ENCODE measurements at regions not wholly inside any gene's neighbourhood (a gene's known extent, or its start where the extent isn't known, plus 50 kb on each side); places are given as distances from the start of the nearest gene placed in this dataset.
A peak's percentile ranks its signal among the peaks of the same experiment; 100 is the strongest.

DNA sequence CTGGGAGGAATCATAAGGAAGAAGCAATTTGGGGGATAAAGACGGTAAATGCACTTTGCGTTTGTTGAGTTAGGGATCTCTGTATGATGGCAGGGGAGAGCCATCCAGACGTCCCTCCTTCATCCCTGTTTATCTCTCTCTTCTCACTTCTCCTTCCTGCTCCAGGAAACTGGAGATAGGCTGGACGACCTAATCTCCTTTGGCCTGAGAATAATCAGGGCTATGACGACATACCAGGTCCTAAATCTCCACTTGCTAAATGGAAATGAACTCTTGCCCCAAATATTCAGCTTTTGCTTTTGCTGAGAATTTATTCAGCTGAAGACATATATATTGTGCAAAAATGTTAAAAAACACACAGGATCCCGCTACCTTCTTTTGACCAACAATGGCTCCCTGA, 182.9 kb upstream of the INHBA start:
- peaks cover 15% of the 10 kb centered on the region for H3K36me3 Mint-ChIP-seq (ENCODE audit: low read depth)
- H3K4me1 Mint-ChIP-seq: peaks cover 60% of the 10 kb centered on the region
- peaks cover 29% of the 10 kb centered on the region for H3K9me3 Mint-ChIP-seq
- no peak for DNase-seq
- intact Hi-C loops (cut with micrococcal nuclease): loop anchor here (10.0 kb wide), 2 partner anchors 181 to 1049 kb away; partner anchors contain the start of genes INHBA, MRPL32 and PSMA2
- no peaks in the 10 kb centered on the region for H3K27me3 Mint-ChIP-seq
- H3K4me3 Mint-ChIP-seq: no peak overlapping the region
- H3K27ac Mint-ChIP-seq: no peak overlapping the region

DNA sequence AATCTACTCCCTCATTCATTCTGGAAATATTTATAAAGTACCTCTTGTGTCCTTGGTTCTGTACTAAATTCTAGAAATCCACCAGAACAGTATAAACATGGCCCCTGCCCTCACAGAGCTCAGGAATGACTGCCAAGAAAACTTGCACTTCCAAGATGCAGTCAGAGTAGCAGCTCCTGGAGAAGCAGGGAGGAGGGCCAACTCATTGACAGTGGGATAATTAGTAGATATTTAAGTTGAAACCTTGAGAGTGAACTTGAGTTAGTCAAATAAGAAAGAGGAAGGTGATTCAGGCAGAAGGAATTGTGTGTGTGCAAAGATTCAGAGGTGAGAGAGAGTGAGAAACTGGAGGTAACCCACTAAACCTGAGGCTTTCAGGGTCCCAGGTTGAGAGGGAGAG, 182.2 kb upstream of the INHBA start:
- intact Hi-C loops (cut with micrococcal nuclease): loop anchor here (10.0 kb wide), 2 partner anchors 180 to 1050 kb away; partner anchors contain the start of genes INHBA, MRPL32 and PSMA2
- no peak overlapping the region for H3K27ac Mint-ChIP-seq
- peaks cover 62% of the 10 kb centered on the region for H3K4me1 Mint-ChIP-seq
- H3K9me3 Mint-ChIP-seq: peaks cover 26% of the 10 kb centered on the region
- H3K4me3 Mint-ChIP-seq: no peak overlapping the region
- no peak for DNase-seq
- H3K36me3 Mint-ChIP-seq (ENCODE audit: low read depth): peaks cover 19% of the 10 kb centered on the region
- H3K27me3 Mint-ChIP-seq: no peaks in the 10 kb centered on the region

DNA sequence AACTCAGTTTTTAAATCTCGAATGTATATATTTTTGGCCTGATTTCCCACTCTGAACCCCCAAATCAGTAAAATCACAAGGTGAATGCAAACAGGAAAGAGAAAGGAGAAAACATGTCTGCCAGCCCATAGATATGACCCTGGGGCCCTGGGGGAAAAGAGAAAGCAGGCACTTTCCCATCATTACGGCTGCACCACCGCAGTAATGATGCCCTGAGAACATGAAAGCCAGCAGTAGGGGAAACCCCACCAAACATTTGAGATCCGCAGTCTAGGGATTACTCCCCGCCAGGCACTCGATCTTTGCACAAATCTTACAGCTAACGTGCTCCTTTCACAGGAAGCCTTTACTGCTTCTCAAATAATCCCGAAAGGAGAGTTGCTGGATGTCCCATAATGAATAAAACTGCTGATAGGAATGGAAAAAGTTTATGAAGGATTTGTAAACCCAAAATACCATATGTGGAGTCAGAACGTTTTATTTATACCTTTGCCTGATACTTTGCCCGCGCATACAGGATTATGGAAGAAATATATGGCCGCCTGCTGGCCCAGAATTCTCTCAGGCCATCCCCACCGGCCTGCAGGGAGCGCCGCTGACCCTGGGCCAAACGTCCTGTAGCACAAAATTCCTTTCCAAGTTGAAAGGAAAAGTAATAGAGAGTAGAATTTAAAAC, 180.0 kb upstream of the INHBA start:
- Mint-ChIP-seq H3K4me3 (peak overlapping the region; percentile 83), H3K27me3 (no peaks in the 10 kb centered on the region), H3K9me3 (peaks cover 24% of the 10 kb centered on the region), H3K4me1 (peaks cover 50% of the 10 kb centered on the region), H3K27ac (peak overlapping the region; percentile 98), H3K36me3 (ENCODE audit: low read depth) (peaks cover 24% of the 10 kb centered on the region)
- DNase-seq: no peak
- intact Hi-C loops (cut with micrococcal nuclease): loop anchor here (5.0 to 10.0 kb wide), 4 partner anchors 66 to 1936 kb away; partner anchors contain the start of genes INHBA, MRPL32 and PSMA2

DNA sequence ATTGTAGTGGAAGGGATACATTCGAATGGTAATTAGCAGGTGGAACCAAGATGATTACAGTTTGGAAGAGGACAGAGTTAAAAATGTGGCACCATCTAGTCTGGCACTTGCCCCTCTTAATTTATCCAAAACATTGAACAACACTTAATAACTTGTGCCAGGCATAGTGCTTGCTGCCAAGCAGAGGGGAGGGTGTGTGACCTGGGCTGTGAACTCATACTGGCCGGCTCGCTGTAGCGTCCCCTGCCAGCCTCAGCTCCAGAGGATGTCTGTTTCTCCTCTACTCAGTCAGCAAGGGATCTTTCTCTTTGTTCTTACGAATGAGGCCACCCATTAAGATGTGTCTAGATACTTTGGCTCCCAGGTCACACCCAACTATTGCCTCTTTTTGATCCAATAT, 179.4 kb upstream of the INHBA start:
- peaks cover 48% of the 10 kb centered on the region for H3K4me1 Mint-ChIP-seq
- peak overlapping the region; percentile 83 for H3K4me3 Mint-ChIP-seq
- DNase-seq: no peak
- peaks cover 23% of the 10 kb centered on the region for H3K9me3 Mint-ChIP-seq
- intact Hi-C loops (cut with micrococcal nuclease): loop anchor here (5.0 to 10.0 kb wide), 4 partner anchors 65 to 1935 kb away; partner anchors contain the start of genes INHBA, MRPL32 and PSMA2
- peaks cover 24% of the 10 kb centered on the region for H3K36me3 Mint-ChIP-seq (ENCODE audit: low read depth)
- H3K27me3 Mint-ChIP-seq: no peaks in the 10 kb centered on the region
- peak overlapping the region; percentile 98 for H3K27ac Mint-ChIP-seq

DNA sequence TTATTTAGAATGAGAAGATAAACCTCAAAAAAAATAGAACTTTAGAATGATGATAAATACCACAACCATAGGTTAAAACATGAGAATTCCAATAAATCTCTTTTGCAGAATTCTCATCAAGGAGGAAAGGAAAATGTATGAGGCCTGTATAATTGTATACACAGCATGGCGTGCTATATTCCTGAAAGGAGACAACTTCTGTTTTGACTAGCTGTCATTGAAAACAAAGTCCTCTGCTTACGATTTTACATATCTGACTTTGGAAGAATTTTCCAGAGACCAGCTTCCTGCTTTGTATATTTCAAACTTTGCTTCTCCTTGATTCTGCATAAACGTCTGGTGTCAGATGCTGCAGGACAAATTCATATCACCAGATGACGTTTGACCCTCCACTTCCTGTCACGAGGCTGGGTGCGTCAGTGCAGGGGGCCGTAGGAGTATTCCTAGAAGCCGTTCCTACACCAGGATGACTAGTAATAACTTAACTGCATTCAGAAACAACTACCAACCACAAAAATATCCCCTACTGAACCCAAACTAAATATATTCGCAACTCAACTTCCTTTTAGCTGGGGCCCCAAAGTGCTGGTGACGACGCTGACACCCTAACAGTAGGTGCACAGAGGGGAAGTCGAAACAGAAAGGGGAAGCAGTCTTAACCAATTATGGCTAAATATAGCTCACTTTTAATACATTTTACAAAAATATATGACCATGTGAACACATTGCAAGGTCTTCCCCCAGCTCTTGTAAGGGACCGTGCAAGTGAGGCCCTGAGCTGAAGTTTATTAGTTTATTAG, 178.6 kb upstream of the INHBA start:
- peaks cover 49% of the 10 kb centered on the region for H3K4me1 Mint-ChIP-seq
- intact Hi-C loops (cut with micrococcal nuclease): loop anchor here (1.0 to 10.0 kb wide), 7 partner anchors 11 to 1934 kb away; partner anchors contain the start of genes INHBA, MRPL32 and PSMA2

DNA sequence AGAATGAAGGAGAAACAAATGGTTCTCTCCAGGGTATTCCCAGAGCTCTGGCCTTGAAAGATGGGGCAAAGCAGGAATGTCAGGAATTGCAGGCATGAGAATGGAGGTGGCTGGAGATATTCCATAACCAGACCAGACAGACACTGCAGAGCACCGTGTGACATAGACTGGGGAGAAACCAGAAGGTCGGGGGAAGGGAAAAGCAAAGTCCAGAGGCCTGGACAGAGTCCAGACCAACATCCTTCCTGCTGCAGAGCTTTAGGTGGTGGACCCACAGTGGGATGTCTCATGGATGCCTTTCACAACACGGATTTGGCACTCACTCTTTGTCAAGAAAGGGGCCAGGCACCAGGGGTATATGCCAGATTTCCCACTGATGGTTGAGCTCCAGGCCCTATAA, 177.2 kb upstream of the INHBA start:
- H3K4me1 Mint-ChIP-seq: peaks cover 43% of the 10 kb centered on the region
- no peaks in the 10 kb centered on the region for H3K27me3 Mint-ChIP-seq
- peaks cover 28% of the 10 kb centered on the region for H3K36me3 Mint-ChIP-seq (ENCODE audit: low read depth)
- H3K4me3 Mint-ChIP-seq: no peak overlapping the region
- H3K9me3 Mint-ChIP-seq: peaks cover 36% of the 10 kb centered on the region
- intact Hi-C loops (cut with micrococcal nuclease): loop anchor here (5.0 to 10.0 kb wide), 4 partner anchors 63 to 1933 kb away; partner anchors contain the start of genes INHBA, MRPL32 and PSMA2
- peak overlapping the region; percentile 16 for H3K27ac Mint-ChIP-seq
- DNase-seq: no peak

More for the DNA sequence above, 178.6 kb upstream of the INHBA start:
- Mint-ChIP-seq H3K27me3 (no peaks in the 10 kb centered on the region), H3K27ac (peak overlapping the region; percentile 98), H3K36me3 (ENCODE audit: low read depth) (peaks cover 26% of the 10 kb centered on the region), H3K9me3 (peaks cover 28% of the 10 kb centered on the region), H3K4me3 (peak overlapping the region; percentile 83)
- peak; percentile 93 for DNase-seq

DNA sequence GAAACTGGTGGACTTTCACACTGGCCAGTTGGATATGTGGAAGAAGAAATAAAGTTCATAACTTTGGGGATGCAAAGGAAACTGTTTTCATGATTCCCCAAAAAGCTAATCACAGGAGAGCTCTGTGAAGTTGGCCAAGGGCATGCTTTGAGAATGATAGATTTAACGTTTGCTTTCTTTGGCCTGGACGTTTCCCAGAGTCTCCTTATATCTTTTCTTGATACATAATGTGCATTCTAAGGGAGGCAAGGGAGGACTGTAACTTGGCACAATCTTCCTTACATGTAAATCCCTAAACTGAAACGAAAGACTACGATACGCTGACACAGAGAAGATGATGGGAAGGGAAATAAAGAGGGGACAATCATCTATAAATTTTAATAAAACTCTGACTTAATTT, 176.5 kb upstream of the INHBA start:
- intact Hi-C loops (cut with micrococcal nuclease): loop anchor here (10.0 kb wide), 1 partner anchor 245 kb away; no protein-coding TSS in a partner anchor
- Mint-ChIP-seq H3K27ac (peak overlapping the region; percentile 40), H3K4me1 (peaks cover 45% of the 10 kb centered on the region), H3K9me3 (peaks cover 35% of the 10 kb centered on the region), H3K36me3 (ENCODE audit: low read depth) (peaks cover 25% of the 10 kb centered on the region), H3K4me3 (no peak overlapping the region), H3K27me3 (no peaks in the 10 kb centered on the region)
- no peak for DNase-seq

DNA sequence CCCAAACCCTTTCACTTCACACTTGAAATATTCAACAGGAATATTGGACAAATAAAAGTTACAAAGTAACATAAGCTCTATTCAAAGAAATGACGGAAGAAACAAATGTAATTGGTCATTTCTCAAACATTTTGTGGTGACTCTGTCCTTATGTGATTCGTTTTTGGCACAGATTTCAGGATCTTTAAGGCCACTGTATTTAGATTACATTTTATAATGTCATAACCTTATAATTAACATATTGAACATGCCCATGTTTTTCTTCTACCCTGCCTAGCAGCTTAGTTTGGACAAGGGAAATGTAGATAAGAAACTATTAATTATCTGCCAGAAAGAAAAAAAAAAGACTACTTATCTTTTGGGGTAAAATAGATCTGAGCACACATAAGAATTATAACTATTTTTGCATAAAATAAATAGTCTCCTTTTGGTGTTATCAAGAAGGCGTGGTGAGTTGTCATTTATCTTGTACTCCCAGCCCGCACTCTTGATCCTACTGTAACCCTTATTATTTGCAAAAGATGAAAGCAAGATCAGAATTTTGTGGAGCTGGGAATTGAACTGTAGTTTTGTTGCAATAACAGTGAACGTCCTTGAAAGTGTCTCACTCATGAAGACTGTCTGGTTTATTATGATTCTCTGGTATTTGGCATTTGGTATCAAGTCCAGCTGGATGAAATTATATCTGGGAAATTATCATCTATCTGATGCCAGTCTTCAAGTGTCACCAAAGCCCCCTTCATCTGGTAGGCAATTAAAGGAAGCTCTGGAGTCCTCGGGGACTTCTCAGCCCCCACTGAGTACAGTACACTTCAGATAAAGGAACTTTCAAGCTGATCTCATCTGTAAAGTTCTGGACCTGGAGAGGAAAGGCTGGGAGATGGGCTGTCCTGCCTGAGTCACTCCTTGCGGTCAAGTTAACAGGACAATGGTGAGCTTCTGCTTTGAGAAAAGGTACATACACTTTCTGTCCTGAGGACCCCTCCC, 175.7 kb upstream of the INHBA start:
- Mint-ChIP-seq H3K27me3 (no peaks in the 10 kb centered on the region), H3K4me1 (peaks cover 48% of the 10 kb centered on the region), H3K9me3 (peaks cover 35% of the 10 kb centered on the region), H3K4me3 (no peak overlapping the region), H3K36me3 (ENCODE audit: low read depth) (peaks cover 25% of the 10 kb centered on the region), H3K27ac (no peak overlapping the region)
- DNase-seq: no peak
- intact Hi-C loops (cut with micrococcal nuclease): loop anchor here (10.0 kb wide), 1 partner anchor 244 kb away; no protein-coding TSS in a partner anchor

DNA sequence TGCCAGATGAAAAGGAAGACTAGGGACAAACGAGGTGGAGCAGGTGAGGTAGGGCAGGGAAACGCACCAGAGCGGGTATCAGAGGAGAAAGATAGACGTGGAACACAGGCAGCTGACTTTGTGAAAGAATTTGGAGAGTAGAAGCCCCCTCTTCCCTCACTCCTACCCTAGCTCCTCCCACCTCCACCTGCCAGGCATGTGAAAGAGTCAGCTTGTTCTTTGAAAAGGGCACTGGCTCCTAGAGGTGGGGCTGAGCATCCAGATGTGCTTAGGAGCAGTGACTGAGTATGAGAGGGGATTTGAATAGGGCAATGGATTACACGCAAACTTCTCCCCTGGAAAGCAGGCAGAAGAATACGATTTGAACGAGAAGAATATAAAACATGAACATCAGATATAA, 174.2 kb upstream of the INHBA start:
- DNase-seq: no peak
- H3K4me3 Mint-ChIP-seq: no peak overlapping the region
- peaks cover 25% of the 10 kb centered on the region for H3K36me3 Mint-ChIP-seq (ENCODE audit: low read depth)
- H3K27ac Mint-ChIP-seq: peak overlapping the region; percentile 29
- intact Hi-C loops (cut with micrococcal nuclease): loop anchor here (10.0 kb wide), 1 partner anchor 242 kb away; no protein-coding TSS in a partner anchor
- H3K27me3 Mint-ChIP-seq: no peaks in the 10 kb centered on the region
- peaks cover 29% of the 10 kb centered on the region for H3K9me3 Mint-ChIP-seq
- peaks cover 42% of the 10 kb centered on the region for H3K4me1 Mint-ChIP-seq

DNA sequence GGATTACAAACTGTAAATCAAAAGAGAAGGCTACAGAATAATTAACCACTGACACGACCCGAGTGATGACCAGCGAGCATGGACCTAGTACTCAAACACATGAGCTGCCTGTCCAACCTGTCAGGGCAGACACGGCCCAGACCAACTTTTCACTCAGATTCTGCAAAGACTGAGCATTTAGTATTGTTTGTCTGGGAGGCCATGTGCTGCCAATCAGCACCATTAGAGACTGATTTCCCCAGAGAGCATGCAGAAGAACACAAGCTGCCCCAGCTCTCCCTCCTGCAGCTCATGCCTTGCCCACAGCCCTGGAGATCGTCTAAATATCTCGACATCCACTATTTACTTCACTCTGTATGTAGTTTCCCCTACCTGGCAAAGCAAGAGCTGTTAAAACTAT, 172.6 kb upstream of the INHBA start:
- H3K36me3 Mint-ChIP-seq (ENCODE audit: low read depth): peaks cover 14% of the 10 kb centered on the region
- no peaks in the 10 kb centered on the region for H3K27me3 Mint-ChIP-seq
- DNase-seq: no peak
- H3K4me1 Mint-ChIP-seq: peaks cover 30% of the 10 kb centered on the region
- intact Hi-C loops (cut with micrococcal nuclease): loop anchor here (10.0 kb wide), 1 partner anchor 241 kb away; no protein-coding TSS in a partner anchor
- H3K27ac Mint-ChIP-seq: no peak overlapping the region
- H3K4me3 Mint-ChIP-seq: no peak overlapping the region
- peaks cover 33% of the 10 kb centered on the region for H3K9me3 Mint-ChIP-seq

DNA sequence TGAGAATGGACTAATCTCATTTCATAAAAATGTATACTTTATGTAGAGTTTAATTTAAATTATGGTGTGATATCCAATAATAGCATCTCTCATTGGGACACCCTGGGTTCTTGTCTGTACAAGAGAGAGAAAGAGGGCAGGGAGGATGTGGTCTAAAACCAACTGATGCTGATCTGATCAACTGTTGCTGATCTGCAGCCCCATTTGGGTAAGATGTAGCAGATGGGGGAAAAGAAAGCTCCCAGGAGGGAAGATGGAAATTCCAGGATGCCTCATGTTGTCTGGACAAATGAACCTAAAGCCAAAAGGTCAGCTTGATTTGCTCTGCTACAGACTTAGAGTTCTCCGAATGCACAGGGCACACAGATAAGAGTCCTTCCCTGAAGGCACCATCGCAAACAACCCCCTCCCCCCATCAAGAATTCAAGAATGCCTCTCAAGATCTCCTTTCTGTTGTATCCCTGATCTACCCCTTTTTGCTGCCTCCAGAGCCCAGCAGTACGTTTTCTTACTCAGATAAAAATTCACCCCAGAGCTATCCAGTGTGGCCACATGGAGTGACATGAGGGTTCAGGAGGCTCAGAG, 171.4 kb upstream of the INHBA start:
- peak overlapping the region; percentile 71 for H3K27ac Mint-ChIP-seq
- peaks cover 34% of the 10 kb centered on the region for H3K4me1 Mint-ChIP-seq
- intact Hi-C loops (cut with micrococcal nuclease): loop anchor here (10.0 kb wide), 1 partner anchor 239 kb away; no protein-coding TSS in a partner anchor
- H3K9me3 Mint-ChIP-seq: peaks cover 29% of the 10 kb centered on the region
- H3K36me3 Mint-ChIP-seq (ENCODE audit: low read depth): peaks cover 8% of the 10 kb centered on the region
- DNase-seq: peak; percentile 62
- H3K4me3 Mint-ChIP-seq: no peak overlapping the region
- no peaks in the 10 kb centered on the region for H3K27me3 Mint-ChIP-seq

DNA sequence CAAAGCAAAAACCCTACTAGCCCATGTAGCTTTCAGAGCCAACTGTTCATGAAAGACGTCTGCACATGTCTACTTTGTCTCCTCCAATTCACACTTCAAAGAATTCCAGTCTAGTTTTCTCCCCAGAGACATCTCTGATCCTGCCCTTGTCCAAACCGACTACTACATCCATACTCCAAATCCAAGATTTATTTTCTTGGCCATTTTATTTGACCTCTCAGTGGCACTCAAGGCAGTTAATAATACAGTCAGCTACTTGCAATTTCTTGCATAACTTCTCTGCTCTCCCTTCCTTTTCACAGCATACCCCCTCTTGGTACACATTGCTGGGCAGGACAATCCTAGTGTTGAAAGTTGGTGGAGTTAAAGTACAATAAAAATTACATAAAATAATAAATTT, 170.9 kb upstream of the INHBA start:
- Mint-ChIP-seq H3K4me3 (no peak overlapping the region), H3K36me3 (ENCODE audit: low read depth) (peaks cover 8% of the 10 kb centered on the region), H3K9me3 (peaks cover 29% of the 10 kb centered on the region), H3K4me1 (peaks cover 36% of the 10 kb centered on the region), H3K27me3 (no peaks in the 10 kb centered on the region), H3K27ac (no peak overlapping the region)
- intact Hi-C loops (cut with micrococcal nuclease): loop anchor here (10.0 kb wide), 1 partner anchor 239 kb away; no protein-coding TSS in a partner anchor
- DNase-seq: no peak
